ENCODE measurements at regions not wholly inside any gene's neighbourhood (a gene's known extent, or its start where the extent isn't known, plus 50 kb on each side); places are given as distances from the start of the nearest gene placed in this dataset.

DNA sequence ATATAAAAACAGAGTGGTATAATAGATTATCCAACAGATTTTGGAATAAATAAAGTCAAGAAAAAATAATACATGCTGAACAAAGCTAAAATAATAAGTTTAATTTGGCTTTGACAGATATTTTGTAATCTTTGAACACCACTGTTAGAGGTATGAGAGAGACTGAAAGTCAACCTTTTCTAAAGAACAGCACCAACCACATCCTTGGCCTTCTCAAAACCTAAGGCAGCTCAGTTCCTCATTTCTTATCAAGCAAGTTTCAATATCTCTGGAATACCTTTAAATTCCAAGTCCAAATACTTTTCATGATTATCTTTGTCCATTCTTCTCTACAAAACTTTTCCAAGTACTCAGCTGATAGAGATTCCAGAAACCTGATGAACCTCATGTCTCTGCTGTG, 1603.8 kb downstream of the CDH8 start:
- Histone ChIP-seq H3K4me3 (ENCODE audit: low read length) (no peak overlapping the region), H3K4me2 (ENCODE audit: low read depth, low read length) (no peak overlapping the region), H3K36me3 (replicated peaks; ENCODE audit: insufficient read depth, low read length) (no peaks in the 10 kb centered on the region), H4K20me1 (ENCODE audit: insufficient read depth, low read length) (no peaks in the 10 kb centered on the region), H3K9me2 (replicated peaks; ENCODE audit: insufficient read depth, low read length) (no peaks in the 10 kb centered on the region), H3K27ac (ENCODE audit: low read length) (no peak overlapping the region), H3F3A (ENCODE audit: insufficient read depth, low read length) (no peaks in the 10 kb centered on the region), H2AFZ (ENCODE audit: low read length) (no peak overlapping the region), H3K9me3 (replicated peaks; ENCODE audit: insufficient read depth, low read length) (no peaks in the 10 kb centered on the region), H3K79me2 (ENCODE audit: low read length) (no peaks in the 10 kb centered on the region), H3K27me3 (replicated peaks; ENCODE audit: insufficient read depth, low read length) (no peaks in the 10 kb centered on the region), H3K4me1 (ENCODE audit: low read length) (no peaks in the 10 kb centered on the region), H3K9ac (ENCODE audit: low read length) (no peak overlapping the region)
- no peak for DNase-seq
- TF ChIP-seq, protein P1, sequence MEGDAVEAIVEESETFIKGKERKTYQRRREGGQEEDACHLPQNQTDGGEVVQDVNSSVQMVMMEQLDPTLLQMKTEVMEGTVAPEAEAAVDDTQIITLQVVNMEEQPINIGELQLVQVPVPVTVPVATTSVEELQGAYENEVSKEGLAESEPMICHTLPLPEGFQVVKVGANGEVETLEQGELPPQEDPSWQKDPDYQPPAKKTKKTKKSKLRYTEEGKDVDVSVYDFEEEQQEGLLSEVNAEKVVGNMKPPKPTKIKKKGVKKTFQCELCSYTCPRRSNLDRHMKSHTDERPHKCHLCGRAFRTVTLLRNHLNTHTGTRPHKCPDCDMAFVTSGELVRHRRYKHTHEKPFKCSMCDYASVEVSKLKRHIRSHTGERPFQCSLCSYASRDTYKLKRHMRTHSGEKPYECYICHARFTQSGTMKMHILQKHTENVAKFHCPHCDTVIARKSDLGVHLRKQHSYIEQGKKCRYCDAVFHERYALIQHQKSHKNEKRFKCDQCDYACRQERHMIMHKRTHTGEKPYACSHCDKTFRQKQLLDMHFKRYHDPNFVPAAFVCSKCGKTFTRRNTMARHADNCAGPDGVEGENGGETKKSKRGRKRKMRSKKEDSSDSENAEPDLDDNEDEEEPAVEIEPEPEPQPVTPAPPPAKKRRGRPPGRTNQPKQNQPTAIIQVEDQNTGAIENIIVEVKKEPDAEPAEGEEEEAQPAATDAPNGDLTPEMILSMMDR (IDR thresholded peaks at IDR 0.05; ENCODE audit: low read length), result no peak
- TF ChIP-seq EZH2 (optimal IDR thresholded peaks at IDR 0.05; ENCODE audit: low read depth, low read length) (no peak), EZH2phosphoT487 (IDR thresholded peaks at IDR 0.05; ENCODE audit: low read length) (no peak)

DNA sequence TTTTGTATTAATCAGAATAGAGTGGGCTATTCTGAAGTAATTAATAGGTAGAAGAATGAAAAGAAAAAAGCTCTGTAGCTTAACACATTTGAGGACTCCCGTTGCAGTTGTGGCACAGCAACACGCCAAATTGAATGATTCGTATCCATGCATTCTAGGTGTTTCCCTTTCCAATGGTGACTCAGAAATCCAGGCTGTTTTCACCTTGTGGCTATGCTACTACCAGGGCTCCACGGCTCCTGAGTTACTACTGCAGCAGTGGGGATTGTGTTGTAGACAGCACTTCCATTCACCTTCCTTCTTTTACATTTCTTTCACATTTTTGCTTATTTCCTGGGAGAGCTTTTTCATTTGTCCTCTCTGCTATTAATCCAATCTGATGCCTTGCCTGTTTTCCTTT, 1616.4 kb downstream of the CDH8 start:
- Histone ChIP-seq H3K9ac (ENCODE audit: low read length) (no peak overlapping the region), H3K9me3 (replicated peaks; ENCODE audit: insufficient read depth, low read length) (no peaks in the 10 kb centered on the region), H2AFZ (ENCODE audit: low read length) (no peak overlapping the region), H3K79me2 (ENCODE audit: low read length) (no peaks in the 10 kb centered on the region), H3K9me2 (replicated peaks; ENCODE audit: insufficient read depth, low read length) (no peaks in the 10 kb centered on the region), H3K4me2 (ENCODE audit: low read depth, low read length) (no peak overlapping the region), H4K20me1 (ENCODE audit: insufficient read depth, low read length) (no peaks in the 10 kb centered on the region), H3K4me1 (ENCODE audit: low read length) (no peaks in the 10 kb centered on the region), H3K27me3 (replicated peaks; ENCODE audit: insufficient read depth, low read length) (no peaks in the 10 kb centered on the region), H3F3A (ENCODE audit: insufficient read depth, low read length) (no peaks in the 10 kb centered on the region), H3K27ac (ENCODE audit: low read length) (no peak overlapping the region), H3K4me3 (ENCODE audit: low read length) (no peak overlapping the region), H3K36me3 (replicated peaks; ENCODE audit: insufficient read depth, low read length) (no peaks in the 10 kb centered on the region)
- no peak for DNase-seq
- no peak for TF ChIP-seq EZH2 (optimal IDR thresholded peaks at IDR 0.05; ENCODE audit: low read depth, low read length)
- TF ChIP-seq EZH2phosphoT487 (IDR thresholded peaks at IDR 0.05; ENCODE audit: low read length), result no peak
- TF ChIP-seq, protein P1 (IDR thresholded peaks at IDR 0.05; ENCODE audit: low read length), result no peak

DNA sequence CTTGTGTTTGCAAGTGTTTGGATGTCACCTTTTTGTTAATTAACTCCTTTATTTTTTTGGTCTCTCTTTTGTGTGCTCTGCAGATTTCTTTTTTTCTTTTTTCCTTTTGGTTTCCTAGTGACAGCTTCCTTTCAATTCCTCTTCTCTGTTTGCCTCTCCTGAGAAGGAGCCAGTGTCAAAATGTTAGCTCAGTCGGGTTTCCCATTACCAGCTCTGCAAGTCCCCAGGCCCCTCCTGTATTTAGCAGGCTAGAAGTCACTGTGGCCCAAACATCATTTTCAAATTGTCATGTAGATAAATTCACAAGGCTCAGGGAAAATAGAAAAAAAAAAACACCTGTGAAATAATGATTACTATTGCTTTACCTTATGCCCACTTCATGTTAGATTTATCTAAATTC, 1621.6 kb downstream of the CDH8 start:
- H3K79me2 ChIP-seq (ENCODE audit: low read length), result no peaks in the 10 kb centered on the region
- H4K20me1 ChIP-seq (ENCODE audit: insufficient read depth, low read length), result no peaks in the 10 kb centered on the region

More for the DNA sequence above, 1621.6 kb downstream of the CDH8 start:
- no peaks in the 10 kb centered on the region for H3K27me3 ChIP-seq (replicated peaks; ENCODE audit: insufficient read depth, low read length)
- H3K4me3 ChIP-seq (ENCODE audit: low read length), result no peak overlapping the region
- no peaks in the 10 kb centered on the region for H3K36me3 ChIP-seq (replicated peaks; ENCODE audit: insufficient read depth, low read length)
- no peak overlapping the region for H3K4me2 ChIP-seq (ENCODE audit: low read depth, low read length)
- no peaks in the 10 kb centered on the region for H3K9me3 ChIP-seq (replicated peaks; ENCODE audit: insufficient read depth, low read length)
- no peaks in the 10 kb centered on the region for H3F3A ChIP-seq (ENCODE audit: insufficient read depth, low read length)
- H3K4me1 ChIP-seq (ENCODE audit: low read length), result no peaks in the 10 kb centered on the region
- DNase-seq, result no peak
- H3K9ac ChIP-seq (ENCODE audit: low read length), result no peak overlapping the region
- H3K9me2 ChIP-seq (replicated peaks; ENCODE audit: insufficient read depth, low read length), result no peaks in the 10 kb centered on the region
- no peak overlapping the region for H2AFZ ChIP-seq (ENCODE audit: low read length)
- no peak overlapping the region for H3K27ac ChIP-seq (ENCODE audit: low read length)
- TF ChIP-seq EZH2 (optimal IDR thresholded peaks at IDR 0.05; ENCODE audit: low read depth, low read length), result no peak
- TF ChIP-seq EZH2phosphoT487 (IDR thresholded peaks at IDR 0.05; ENCODE audit: low read length), result no peak
- TF ChIP-seq, protein P1 (IDR thresholded peaks at IDR 0.05; ENCODE audit: low read length), result no peak
